ENCODE measurements at regions not wholly inside any gene's neighbourhood (a gene's known extent, or its start where the extent isn't known, plus 50 kb on each side); places are given as distances from the start of the nearest gene placed in this dataset.

GRCh38 chr3:89845053-89845452 lies 737.6 kb downstream of the EPHA3 start:
- TF ChIP-seq CTCF (IDR thresholded peaks at IDR 0.05): no peak
- TF ChIP-seq POLR2A (IDR thresholded peaks at IDR 0.05): no peak
